GM03348 (cell line): ENCODE measurements at regions not wholly inside any gene's neighbourhood (a gene's known extent, or its start where the extent isn't known, plus 50 kb on each side); places are given as distances from the start of the nearest gene placed in this dataset.

ENCODE experiments used
- DNase-seq: peaks from one replicate; pipeline ENCODE4 v3.0.0; 2012; ENCODE audit warnings: low spot score

DNA sequence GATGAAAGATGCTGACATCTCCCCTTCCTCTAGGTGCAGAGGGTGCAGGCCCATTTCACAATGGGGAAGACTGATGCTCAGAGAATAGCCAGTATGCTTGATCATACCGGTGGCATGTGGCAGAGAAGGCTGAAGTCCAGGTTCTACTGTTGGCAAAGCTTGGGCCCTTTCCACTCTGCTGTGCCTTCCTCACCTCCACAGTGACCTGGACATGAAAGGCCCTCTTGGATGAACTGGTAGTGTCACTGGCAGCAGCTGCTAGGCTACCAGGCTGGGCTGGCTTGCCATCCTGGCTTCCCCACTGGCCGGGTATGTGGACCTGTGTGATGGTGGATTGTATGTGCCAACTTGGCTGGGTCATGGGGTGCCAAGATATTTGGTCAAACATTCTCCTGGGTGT lies 92.0 kb downstream of the GADD45G start:
- no peak for DNase-seq

GRCh38 chr9:89697553-89697952 lies 92.7 kb downstream of the GADD45G start:
- no peak for DNase-seq

- no peak for DNase-seq
Measured at GRCh38 chr9:89698411-89699005, 93.7 kb downstream of the GADD45G start.

DNA sequence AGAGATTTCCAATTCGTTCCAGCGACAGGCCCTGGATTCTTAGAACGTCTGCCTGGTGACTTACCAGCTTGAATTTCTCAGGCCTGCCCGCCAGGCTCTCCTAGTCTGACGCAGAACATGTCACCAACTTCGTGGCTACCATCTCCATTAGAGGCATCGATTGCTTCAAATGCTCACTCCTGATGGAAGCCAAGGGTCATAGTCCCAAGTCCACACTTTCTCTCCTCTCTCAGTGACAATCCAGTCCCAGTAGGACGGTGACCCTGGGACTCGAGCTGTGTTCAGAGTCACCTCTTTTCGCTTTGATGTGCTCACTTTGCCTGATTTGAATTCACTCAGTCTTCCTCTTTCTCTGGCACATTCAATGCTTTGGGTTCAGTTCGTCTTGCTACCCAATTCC lies 94.8 kb downstream of the GADD45G start:
- no peak for DNase-seq

DNA sequence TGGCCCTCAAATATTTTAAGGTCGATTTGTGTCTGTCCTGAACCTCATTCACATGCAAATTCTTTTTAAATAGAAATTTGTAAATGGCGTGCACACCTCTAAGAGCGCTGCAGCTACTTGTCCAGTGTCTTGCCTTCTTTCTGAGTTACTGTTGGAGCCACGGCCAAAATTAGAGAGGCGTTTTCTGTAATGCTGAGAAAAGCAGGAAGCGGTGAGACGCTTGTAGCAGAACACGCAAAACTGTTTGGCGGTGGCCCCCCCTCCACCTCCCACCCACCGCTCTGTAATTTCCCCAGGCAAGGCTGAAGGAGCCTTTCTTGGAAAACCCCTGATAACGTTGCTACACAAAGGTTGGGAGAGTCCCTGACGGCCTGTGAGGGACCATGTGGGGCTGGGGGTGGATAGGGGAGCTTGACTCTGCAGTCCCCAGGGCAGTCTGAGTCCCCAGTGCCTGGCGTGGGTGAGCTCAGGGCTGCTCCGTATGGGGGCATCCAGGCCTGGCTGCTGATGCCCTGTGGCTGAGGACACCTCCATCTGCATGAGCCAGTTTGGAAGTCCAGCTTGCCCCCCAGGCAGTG lies 96.5 kb downstream of the GADD45G start:
- DNase-seq = no peak

DNA sequence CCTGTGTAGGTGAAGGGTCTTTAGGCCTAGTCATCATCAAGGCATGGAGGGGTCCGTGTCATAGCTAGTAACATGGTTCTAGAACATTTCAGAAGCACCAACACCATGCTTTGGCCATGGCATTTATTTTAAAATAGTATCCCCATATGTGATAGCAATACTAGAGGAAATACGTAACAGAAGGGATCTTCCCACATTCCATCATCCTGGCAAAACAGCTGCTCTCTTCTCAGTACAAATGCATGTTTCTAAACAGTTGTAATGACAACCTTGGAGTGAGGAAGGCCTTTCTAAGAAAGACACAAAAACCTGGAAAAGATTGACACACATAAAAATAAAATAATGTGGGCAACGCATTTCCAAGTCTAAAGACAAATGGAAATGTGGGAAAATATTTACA lies 97.6 kb downstream of the GADD45G start:
- no peak for DNase-seq

- DNase-seq = no peak
Measured at GRCh38 chr9:89705651-89706050, 100.8 kb downstream of the GADD45G start.

- no peak for DNase-seq
Measured at GRCh38 chr9:89706086-89706485, 101.3 kb downstream of the GADD45G start.

DNA sequence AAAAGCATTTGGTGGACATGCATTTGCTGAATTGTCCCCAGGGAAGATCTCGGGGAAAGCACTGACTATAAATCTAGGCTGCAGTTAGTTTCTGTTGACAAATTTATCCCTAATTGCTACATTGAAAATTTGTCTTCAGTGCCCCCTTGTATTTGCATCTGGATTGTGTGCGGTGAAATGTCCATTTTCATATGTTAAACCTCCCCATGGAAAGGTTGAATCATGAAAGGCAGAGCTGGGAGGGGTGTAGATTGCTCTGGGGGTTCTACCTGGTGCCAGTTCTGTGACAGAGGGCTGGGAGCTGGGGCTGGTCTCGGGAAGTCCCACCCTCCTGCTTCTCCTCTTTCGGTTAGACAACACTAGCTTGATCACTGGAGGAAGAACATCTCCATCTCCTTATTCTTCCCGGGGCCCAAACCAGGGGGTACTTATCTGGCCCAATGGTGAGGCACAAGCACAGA lies 101.9 kb downstream of the GADD45G start:
- no peak for DNase-seq

DNA sequence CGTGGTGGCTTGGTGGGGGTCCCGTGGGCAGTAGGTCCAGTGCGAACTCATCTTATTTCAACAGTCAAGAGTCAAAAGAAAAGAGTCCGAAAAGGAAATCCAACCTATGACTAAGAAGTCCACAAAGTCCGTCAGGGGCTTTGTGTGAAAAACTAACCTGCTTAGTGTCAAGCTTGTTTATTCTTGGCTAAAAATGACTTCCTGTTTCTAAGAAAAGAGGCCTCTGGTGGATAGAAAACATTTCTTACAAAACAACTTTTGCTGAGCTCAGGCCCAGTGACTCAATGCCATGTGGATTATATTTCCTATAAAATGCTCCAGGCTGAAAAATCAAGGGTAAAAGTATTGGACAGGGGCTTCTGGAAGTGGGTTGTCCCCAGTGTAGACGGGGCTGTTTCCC lies 105.9 kb downstream of the GADD45G start:
- no peak for DNase-seq

- DNase-seq = no peak
Measured at GRCh38 chr9:89711866-89712265, 107.1 kb downstream of the GADD45G start.

DNA sequence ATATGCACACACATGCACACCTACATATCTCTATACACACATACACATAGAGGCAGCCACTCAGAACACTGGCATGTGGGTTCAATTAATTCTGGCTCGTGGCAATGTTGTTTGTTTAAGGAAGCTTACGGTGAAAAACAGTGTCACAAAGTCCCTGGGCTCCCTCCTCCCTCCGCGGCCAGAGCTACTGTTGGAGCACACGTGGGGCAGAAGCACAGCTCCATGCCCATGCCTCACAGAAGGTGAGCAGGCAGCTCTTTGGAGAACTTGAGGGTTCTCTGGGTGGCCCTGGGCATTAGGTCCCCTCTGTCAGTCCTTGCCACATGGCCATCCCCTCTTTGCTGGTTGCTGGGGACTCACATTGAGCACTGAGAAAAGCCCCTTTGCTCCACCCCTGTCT lies 107.5 kb downstream of the GADD45G start:
- no peak for DNase-seq

DNA sequence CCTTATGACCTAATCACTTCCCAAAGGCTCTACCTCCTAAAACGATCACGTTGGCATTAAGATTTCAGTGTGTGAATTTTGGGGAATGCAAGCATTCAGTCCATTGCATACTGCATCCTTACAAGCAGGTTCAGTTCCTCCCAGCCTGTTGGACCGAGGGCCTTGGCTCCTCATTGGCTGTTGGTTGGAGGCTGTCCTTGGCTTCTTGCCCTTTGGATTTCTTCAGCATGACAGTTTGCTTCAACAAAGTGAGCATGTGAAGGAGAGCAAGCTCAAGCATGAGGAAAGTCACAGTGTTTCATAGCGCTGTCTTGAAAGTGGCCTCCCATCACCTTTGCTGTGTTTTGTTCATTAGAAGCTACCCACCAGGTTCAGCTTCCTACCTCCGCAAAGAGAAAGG lies 109.5 kb downstream of the GADD45G start:
- no peak for DNase-seq

GRCh38 chr9:89715318-89715858 lies 110.6 kb downstream of the GADD45G start:
- DNase-seq = no peak

DNA sequence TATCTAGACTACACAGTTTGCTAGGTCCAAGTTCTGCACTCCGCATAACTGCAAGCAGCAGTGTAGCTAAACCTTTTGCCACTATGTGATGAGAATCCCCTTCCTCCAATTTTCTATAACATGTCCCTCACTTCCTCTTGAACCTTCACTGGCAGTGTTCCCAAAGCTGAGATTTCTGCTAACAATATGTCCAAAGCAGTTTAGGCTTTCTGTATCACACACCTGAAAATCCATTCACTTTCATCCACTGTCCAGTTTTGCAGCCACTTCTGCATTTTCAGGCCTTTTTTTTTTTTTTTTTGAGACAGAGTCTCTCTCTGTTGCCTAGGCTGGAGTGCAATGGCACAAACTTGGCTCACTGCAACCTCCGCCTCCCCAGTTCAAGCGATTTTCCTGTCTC lies 111.1 kb downstream of the GADD45G start:
- DNase-seq = no peak

- no peak for DNase-seq
Measured at GRCh38 chr9:89716559-89716958, 111.7 kb downstream of the GADD45G start.

- no peak for DNase-seq
Measured at GRCh38 chr9:89718176-89718575, 113.4 kb downstream of the GADD45G start.

- no peak for DNase-seq
Measured at GRCh38 chr9:89718651-89719050, 113.8 kb downstream of the GADD45G start.

DNA sequence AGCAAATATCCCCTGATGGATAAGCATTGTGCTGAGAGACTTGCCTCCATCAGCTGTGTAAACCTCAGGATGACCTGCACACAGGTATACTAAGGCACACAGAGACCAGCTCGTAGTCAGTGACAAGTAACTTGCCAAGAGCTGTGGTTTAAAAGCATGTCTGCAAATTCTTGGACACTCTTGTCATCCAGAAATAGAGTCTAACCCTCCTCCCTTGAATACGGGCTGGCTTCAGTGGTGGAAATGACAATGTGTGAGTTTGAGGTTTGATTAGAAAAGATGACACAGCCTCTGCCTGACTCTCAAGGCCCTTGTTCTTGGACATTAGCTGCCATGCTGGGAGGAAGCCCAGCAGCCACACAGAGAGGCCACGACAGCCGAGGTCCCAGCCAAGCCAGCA lies 114.4 kb downstream of the GADD45G start:
- no peak for DNase-seq

GRCh38 chr9:89720696-89721175 lies 115.9 kb downstream of the GADD45G start:
- no peak for DNase-seq

GRCh38 chr9:89721176-89721700 lies 116.4 kb downstream of the GADD45G start:
- DNase-seq = no peak

DNA sequence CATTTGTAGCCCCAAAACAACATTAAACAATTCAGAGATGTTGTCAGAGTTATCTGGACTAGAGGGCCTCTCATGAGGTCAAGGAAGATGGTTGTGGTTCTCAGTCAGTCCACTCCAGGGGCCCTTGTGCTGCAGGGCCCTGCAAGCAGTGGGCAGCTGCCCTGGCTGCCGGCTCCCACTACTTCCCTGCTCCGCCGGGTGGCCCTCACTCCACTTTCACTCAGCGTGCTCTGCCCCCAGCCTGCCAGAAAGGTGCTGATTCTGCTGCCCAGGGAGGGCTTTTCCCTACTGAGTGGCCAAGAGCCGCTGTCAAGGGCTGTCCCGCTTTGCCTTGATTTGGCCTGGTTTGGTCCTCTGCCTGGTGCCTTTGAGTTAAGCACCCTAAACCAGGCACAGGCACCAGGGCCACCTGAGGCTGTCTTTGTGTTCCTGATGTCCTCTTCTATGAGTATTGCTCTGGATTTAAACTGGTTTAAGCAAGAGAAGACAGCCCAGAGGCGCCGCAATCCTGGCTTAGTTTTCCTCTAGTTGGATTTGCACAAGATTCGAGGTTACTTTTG lies 117.2 kb downstream of the GADD45G start:
- no peak for DNase-seq

GRCh38 chr9:89722712-89723111 lies 117.9 kb downstream of the GADD45G start:
- DNase-seq = no peak
